Heart left ventricle (tissue), 13 donors: ENCODE measurements at regions not wholly inside any gene's neighbourhood (a gene's known extent, or its start where the extent isn't known, plus 50 kb on each side); places are given as distances from the start of the nearest gene placed in this dataset.

Source experiments
- POLR2A ChIP-seq, 2 donors: fragments of 450-650 bp; IDR thresholded peaks; one replicate each; pipeline ENCODE4 v1.6.1; 2017; ENCODE audit warnings: antibody characterized with exemption in 2 of 2, mild to moderate bottlenecking in 2 of 2, moderate library complexity in 2 of 2
- TF ChIP-seq, protein P1 (sequence below), 12 donors: fragments of 200-600 bp; sonication (generic) in 4 of 12; IDR thresholded peaks; one replicate each; pipeline versions ENCODE4 v1.5.0 to v1.8.0; 2018 to 2022; ENCODE audit warnings: antibody characterized with exemption in 12 of 12, mild to moderate bottlenecking in 5 of 12
- donor health status: ischemic (EF 13 %, LVEDD 7.1; RV severe dilation, severe dysfunction).
- donor health status: DM: no; HTN: yes; CAD: no.
- donor health status: DM: no; HTN: no; CAD: no.
- donor health status: ischemic (EF 25% LVEDD 6.9; RV normal size, moderate dysfunction).
- donor health status: ischemic (EF 25% LVEDD 5.7; RV mildly dilated, moderate dysfunction).
- donor health status: ischemic (EF 35%, LVEDD 5.7; RV mildly dilated, moderate dysfunction).
- donor health status: nonischemic (EF 11% LVEDD 7.7; RV severe dilation, severe dysfunction).
- donor health status: DM: yes; HTN: yes; CAD: no.
- donor health status: PGD.
- donor health status: ischemic (EF 29% LVEDD 5.4; RV normal size, mild dysfunction).
- donor health status: nonischemic (EF 23%, LVEDD 6.1; RV moderate dilation, normal function).

DNA sequence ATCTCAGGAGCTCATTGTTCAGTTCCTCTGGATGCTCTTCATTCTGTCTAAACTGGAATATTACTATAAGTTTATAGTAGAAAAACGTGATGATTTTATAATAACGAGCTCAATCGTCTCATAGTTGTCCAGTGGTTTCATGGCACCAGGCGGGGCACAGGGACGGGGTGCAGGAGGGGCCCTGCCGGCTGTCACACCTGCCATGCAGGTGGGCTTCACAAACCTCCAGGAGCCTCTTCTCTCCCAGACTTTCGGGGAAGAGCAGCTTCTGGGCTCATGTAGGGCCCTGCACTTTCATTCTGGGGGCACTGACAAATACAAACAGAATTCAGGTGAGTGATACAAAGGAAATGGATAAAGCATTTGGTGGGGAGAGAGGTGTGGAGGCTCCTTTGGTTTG lies 146.9 kb upstream of the KLF6 start:
- TF ChIP-seq, protein P1, sequence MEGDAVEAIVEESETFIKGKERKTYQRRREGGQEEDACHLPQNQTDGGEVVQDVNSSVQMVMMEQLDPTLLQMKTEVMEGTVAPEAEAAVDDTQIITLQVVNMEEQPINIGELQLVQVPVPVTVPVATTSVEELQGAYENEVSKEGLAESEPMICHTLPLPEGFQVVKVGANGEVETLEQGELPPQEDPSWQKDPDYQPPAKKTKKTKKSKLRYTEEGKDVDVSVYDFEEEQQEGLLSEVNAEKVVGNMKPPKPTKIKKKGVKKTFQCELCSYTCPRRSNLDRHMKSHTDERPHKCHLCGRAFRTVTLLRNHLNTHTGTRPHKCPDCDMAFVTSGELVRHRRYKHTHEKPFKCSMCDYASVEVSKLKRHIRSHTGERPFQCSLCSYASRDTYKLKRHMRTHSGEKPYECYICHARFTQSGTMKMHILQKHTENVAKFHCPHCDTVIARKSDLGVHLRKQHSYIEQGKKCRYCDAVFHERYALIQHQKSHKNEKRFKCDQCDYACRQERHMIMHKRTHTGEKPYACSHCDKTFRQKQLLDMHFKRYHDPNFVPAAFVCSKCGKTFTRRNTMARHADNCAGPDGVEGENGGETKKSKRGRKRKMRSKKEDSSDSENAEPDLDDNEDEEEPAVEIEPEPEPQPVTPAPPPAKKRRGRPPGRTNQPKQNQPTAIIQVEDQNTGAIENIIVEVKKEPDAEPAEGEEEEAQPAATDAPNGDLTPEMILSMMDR (IDR thresholded peaks at IDR 0.05) = no peak
- no peak for TF ChIP-seq POLR2A (IDR thresholded peaks at IDR 0.05)
